Activated naive CD8-positive, alpha-beta T cell treated with anti-CD3 and anti-CD28 coated beads for 36 hours (primary cell): ENCODE measurements at regions not wholly inside any gene's neighbourhood (a gene's known extent, or its start where the extent isn't known, plus 50 kb on each side); places are given as distances from the start of the nearest gene placed in this dataset.
"Not testable (repeated sequence)": the region's sequence is repeated elsewhere in the genome, so short reads cannot be mapped to it uniquely, and the experiment has no call there.

Source experiments
- DNase-seq: peaks from one replicate; pipeline ENCODE4 v3.0.0; 2021
- H3K27ac Mint-ChIP-seq: one replicate; pipeline ENCODE4 v1.8.0; 2022; ENCODE audit warnings: mild to moderate bottlenecking, moderate library complexity, mixed read lengths
- H3K27me3 Mint-ChIP-seq: one replicate; pipeline ENCODE4 v1.8.0; 2022; ENCODE audit warnings: mild to moderate bottlenecking, mixed read lengths
- H3K36me3 Mint-ChIP-seq: one replicate; pipeline ENCODE4 v1.8.0; 2021; ENCODE audit warnings: mild to moderate bottlenecking, mixed read lengths
- H3K4me1 Mint-ChIP-seq: one replicate; pipeline ENCODE4 v1.8.0; 2021; ENCODE audit warnings: mixed read lengths
- H3K4me3 Mint-ChIP-seq: one replicate; pipeline ENCODE4 v1.8.0; 2022; ENCODE audit warnings: mild to moderate bottlenecking, moderate library complexity, mixed read lengths
- H3K9me3 Mint-ChIP-seq: one replicate; pipeline ENCODE4 v1.8.0; 2022; ENCODE audit warnings: mixed read lengths

- not testable (repeated sequence) for H3K4me1 Mint-ChIP-seq, DNase-seq, H3K36me3 Mint-ChIP-seq, H3K9me3 Mint-ChIP-seq, H3K4me3 Mint-ChIP-seq, H3K27ac Mint-ChIP-seq
- peaks cover 11% of the 10 kb centered on the region for H3K27me3 Mint-ChIP-seq
Measured at GRCh38 chr17:65301882-65302281, 164.7 kb downstream of the RGS9 start.

DNA sequence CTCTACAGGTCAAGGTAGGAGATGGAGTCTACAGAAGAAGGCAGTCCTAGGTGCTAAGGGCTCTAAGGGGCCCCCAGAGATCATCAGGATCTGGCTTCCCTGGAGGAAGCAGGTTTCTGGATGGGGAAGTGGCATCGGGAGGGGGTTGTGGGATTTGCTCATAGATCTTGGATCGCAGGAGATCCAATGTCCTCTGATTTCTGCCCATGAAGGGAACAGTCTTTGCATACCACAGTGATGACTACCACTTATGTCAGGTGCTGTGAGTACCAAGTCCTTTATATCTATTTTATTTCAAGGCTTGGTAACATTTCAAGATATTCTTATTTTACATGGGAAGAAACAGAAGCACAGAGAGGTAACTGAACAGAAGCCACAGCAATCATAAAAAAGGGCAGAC is 164.0 kb downstream of the RGS9 start:
- Mint-ChIP-seq H3K4me1 (no peaks in the 10 kb centered on the region), H3K9me3 (no peaks in the 10 kb centered on the region), H3K4me3 (no peak overlapping the region), H3K36me3 (no peaks in the 10 kb centered on the region), H3K27ac (no peak overlapping the region), H3K27me3 (peaks cover 11% of the 10 kb centered on the region)
- no peak for DNase-seq

DNA sequence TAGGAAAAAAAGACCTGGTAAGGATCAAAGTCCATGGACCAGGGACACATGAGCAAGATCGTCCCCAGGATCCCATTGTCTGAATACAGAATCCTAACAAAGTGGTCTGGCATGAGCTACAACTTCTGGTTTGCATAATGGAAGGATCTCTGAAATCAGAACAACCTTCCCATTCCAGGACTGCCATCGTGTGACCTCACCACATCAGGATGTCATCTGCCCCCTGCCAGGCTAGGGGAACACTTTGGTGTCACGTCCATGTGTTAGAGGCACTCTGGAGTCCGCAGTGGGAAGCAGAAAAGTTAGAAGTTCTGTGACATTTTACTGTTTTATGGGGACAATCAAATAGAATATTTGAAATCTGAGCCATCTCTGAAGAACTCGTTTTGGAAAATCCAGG is 160.7 kb downstream of the RGS9 start:
- no peak for DNase-seq
- H3K4me3 Mint-ChIP-seq = no peak overlapping the region
- peaks cover 5% of the 10 kb centered on the region for H3K4me1 Mint-ChIP-seq
- H3K27ac Mint-ChIP-seq = no peak overlapping the region
- no peaks in the 10 kb centered on the region for H3K36me3 Mint-ChIP-seq
- H3K9me3 Mint-ChIP-seq = no peaks in the 10 kb centered on the region
- H3K27me3 Mint-ChIP-seq = peaks cover 15% of the 10 kb centered on the region

- no peak overlapping the region for H3K4me3 Mint-ChIP-seq
- H3K36me3 Mint-ChIP-seq = no peaks in the 10 kb centered on the region
- H3K4me1 Mint-ChIP-seq = peaks cover 5% of the 10 kb centered on the region
- no peaks in the 10 kb centered on the region for H3K9me3 Mint-ChIP-seq
- H3K27me3 Mint-ChIP-seq = peaks cover 10% of the 10 kb centered on the region
- no peak for DNase-seq
- H3K27ac Mint-ChIP-seq = no peak overlapping the region
Measured at GRCh38 chr17:65297384-65297783, 160.2 kb downstream of the RGS9 start.

DNA sequence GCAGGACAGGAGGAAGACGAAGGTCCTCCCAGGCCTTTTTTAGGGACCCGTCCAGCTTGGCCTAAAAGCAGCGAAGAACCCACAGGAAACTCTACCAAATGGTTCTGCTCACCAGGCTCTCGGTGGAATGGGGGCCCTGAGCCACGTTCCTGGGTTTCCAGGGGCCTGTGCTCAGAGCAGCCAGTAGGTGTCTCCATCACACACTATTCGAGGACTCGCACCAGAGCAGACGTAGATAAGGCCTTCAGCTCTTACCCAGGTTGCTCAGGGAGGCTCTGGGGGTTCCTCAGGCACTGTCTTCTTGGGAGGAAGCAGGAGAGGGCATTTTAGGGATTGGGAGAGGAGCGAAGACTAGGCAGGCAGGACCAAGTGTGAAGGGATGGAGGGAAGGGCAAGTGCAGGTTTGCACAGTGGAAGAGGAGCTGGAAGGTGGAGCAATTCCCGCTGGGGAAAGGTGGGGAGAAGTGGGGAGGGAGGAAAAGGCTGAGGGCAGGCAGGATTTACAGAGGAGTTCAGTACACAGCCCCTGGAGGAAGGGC is 157.1 kb downstream of the RGS9 start:
- Mint-ChIP-seq H3K4me1 (peaks cover 5% of the 10 kb centered on the region), H3K27ac (no peak overlapping the region), H3K36me3 (no peaks in the 10 kb centered on the region), H3K4me3 (no peak overlapping the region), H3K9me3 (no peaks in the 10 kb centered on the region), H3K27me3 (peaks cover 5% of the 10 kb centered on the region)
- DNase-seq = peak; percentile 54

DNA sequence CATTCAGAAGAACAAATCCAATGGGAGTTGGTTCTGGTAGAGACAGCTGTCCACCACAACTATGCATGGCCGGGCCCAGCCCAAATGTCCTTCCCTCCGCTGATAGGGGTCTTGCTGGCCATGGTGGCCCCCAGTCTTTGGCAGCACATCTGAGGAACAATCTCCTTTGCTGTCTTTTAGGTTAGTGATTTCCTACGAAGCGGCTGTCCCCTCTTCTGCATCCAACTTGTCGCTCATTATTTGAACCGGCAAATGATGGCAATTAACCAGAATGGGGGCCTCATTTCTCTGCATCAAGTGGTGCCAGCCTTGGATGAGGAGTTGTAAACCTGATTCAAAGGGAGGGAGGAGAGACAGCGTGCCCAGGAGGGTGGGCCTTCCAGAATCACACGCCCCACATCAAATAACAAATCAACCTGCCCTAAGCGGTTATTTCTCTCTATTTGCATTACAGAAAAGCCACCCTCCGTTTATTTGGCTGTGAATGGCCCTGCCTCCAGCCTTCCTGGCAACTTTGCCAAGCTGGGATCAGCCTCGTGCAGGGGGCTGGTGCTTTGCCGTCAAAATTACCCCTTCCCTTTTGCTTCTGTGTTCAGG is 156.5 kb downstream of the RGS9 start:
- no peaks in the 10 kb centered on the region for H3K9me3 Mint-ChIP-seq
- H3K27ac Mint-ChIP-seq = no peak overlapping the region
- H3K4me1 Mint-ChIP-seq = peaks cover 5% of the 10 kb centered on the region
- no peaks in the 10 kb centered on the region for H3K36me3 Mint-ChIP-seq
- H3K4me3 Mint-ChIP-seq = no peak overlapping the region
- DNase-seq = no peak
- H3K27me3 Mint-ChIP-seq = peaks cover 5% of the 10 kb centered on the region

DNA sequence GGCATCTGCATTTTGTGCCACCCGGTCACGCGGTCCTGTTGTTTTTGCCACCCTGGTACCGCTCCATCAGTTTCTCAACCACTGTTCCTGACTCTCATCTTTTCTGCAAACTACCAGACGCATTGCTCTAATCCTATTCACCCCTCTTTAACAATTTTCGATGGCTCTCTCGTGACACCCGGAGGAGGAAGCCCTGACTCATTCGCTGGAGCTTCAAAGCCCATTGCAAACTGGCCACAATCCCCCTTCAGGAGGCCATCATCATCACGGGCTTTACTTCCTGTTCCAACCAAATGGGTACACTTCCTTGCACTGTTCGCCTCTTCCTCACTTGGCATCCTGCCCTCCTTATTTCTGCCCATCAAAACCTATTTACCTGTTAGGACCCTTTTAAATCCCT is 155.3 kb downstream of the RGS9 start:
- H3K36me3 Mint-ChIP-seq = no peaks in the 10 kb centered on the region
- peaks cover 5% of the 10 kb centered on the region for H3K4me1 Mint-ChIP-seq
- no peak overlapping the region for H3K27ac Mint-ChIP-seq
- no peak for DNase-seq
- peaks cover 5% of the 10 kb centered on the region for H3K27me3 Mint-ChIP-seq
- no peaks in the 10 kb centered on the region for H3K9me3 Mint-ChIP-seq
- no peak overlapping the region for H3K4me3 Mint-ChIP-seq

DNA sequence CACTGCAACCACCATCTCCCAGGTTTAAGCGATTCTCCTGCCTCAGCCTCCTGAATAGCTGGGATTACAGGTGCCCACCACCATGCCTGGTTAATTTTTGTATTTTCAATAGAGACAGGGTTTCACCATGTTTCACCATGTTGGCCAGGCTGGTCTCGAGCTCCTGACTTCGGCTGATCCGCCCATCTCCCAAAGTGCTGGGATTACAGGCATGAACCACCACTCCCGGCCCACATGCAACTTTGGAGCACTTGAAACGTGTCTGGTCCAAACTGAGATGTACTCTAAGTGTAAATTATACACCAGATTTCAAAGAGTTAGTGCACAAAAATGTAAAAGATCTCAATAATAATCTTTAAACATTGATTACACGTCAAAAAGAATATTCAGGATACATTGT is 154.1 kb downstream of the RGS9 start:
- not testable (repeated sequence) for DNase-seq, H3K27ac Mint-ChIP-seq, H3K4me3 Mint-ChIP-seq, H3K9me3 Mint-ChIP-seq, H3K27me3 Mint-ChIP-seq, H3K4me1 Mint-ChIP-seq, H3K36me3 Mint-ChIP-seq

DNA sequence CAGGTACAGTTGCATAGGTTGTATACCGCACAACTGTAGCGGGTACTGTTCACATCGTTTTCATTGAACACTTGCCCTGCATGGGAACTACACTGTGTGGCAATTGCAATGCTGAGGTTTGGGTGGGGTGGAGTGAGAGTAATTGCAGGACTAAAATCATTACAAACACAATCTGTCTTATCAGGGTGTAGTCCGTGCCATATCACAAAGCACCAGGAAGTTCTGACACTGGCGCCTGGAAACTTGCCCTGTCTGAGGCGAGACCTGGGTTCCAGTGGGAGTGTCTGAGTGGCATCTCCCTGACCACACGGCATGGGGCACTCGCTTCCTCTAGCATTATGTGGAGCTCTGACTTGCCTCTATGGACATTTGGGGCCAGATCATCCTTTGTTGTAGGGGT is 153.4 kb downstream of the RGS9 start:
- DNase-seq = no peak
- no peak overlapping the region for H3K27ac Mint-ChIP-seq
- H3K9me3 Mint-ChIP-seq = no peaks in the 10 kb centered on the region

GRCh38 chr17:65290056-65290455 is 152.9 kb downstream of the RGS9 start:
- Mint-ChIP-seq H3K4me1 (peaks cover 5% of the 10 kb centered on the region), H3K27ac (no peak overlapping the region), H3K9me3 (no peaks in the 10 kb centered on the region), H3K4me3 (no peak overlapping the region), H3K27me3 (peaks cover 5% of the 10 kb centered on the region), H3K36me3 (no peaks in the 10 kb centered on the region)
- no peak for DNase-seq

More for the DNA sequence above, 153.4 kb downstream of the RGS9 start:
- Mint-ChIP-seq H3K36me3 (no peaks in the 10 kb centered on the region), H3K4me1 (peaks cover 5% of the 10 kb centered on the region), H3K27me3 (peaks cover 5% of the 10 kb centered on the region), H3K4me3 (no peak overlapping the region)

GRCh38 chr17:65287040-65287439 is 149.9 kb downstream of the RGS9 start:
- no peak overlapping the region for H3K27ac Mint-ChIP-seq
- no peaks in the 10 kb centered on the region for H3K4me1 Mint-ChIP-seq
- no peaks in the 10 kb centered on the region for H3K36me3 Mint-ChIP-seq
- no peaks in the 10 kb centered on the region for H3K27me3 Mint-ChIP-seq
- DNase-seq = no peak
- H3K4me3 Mint-ChIP-seq = no peak overlapping the region
- peaks cover 1% of the 10 kb centered on the region for H3K9me3 Mint-ChIP-seq

DNA sequence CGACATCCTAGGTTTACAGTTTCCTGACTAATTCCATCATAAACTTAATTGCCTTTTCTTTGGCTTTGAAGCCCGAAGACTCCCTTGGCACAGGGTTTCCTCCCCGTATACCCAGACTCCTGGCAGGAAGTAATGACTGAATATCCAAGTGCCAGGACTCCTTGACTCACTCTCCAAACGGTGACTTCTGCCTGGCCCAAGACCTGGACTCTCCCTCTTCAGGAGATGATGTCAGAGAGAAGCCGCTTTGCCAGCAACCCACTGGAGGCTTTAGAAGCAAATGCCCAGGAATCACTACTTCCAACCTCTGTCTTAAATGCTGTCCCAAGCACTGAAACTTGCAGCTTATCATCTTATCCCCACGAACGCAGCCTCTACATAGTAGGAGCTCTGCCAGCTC is 146.5 kb downstream of the RGS9 start:
- peaks cover 1% of the 10 kb centered on the region for H3K9me3 Mint-ChIP-seq
- H3K4me1 Mint-ChIP-seq = no peaks in the 10 kb centered on the region
- H3K4me3 Mint-ChIP-seq = no peak overlapping the region
- H3K27ac Mint-ChIP-seq = no peak overlapping the region
- no peaks in the 10 kb centered on the region for H3K36me3 Mint-ChIP-seq
- no peaks in the 10 kb centered on the region for H3K27me3 Mint-ChIP-seq
- DNase-seq = no peak

DNA sequence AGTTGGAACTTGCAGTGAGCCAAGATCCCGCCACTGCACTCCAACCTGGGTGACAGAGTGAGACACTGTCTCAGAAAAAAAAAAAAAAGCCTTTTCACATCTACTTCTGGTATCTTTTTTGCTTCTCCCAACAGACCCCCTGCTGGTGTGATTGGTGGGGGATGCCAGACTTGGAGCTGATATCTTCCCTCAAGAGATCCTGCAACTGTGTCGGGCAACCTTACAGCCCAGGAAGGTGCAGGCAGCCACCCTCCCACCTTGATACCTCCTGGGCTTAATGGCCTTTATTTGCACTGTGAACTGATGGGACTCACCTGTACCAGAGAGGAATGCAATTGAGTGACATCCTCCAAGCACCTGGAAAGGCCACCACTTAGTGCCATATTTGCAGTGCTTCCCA is 142.3 kb downstream of the RGS9 start:
- Mint-ChIP-seq H3K36me3 (no peaks in the 10 kb centered on the region), H3K27ac (no peak overlapping the region), H3K4me3 (no peak overlapping the region), H3K27me3 (peaks cover 23% of the 10 kb centered on the region), H3K4me1 (peaks cover 12% of the 10 kb centered on the region), H3K9me3 (peaks cover 1% of the 10 kb centered on the region)
- DNase-seq = no peak

DNA sequence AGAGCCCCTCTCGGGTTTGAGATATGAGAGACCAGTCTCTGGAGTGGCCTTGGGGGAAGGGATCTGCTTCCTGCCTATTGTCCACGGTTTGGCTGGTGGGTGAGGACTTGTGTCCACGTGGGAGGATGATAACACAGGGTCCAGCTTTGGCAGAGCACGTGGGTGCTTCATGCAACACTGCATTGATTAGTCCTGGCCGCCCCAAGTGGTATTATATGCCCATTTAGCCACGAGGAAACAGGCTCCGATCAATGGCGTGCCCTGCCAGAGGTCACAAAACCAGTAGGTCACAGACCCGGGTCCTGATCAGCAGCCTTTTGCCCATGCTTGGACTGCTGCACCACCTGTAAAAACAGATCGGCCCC is 141.6 kb downstream of the RGS9 start:
- Mint-ChIP-seq H3K27me3 (peaks cover 23% of the 10 kb centered on the region), H3K9me3 (peaks cover 1% of the 10 kb centered on the region), H3K4me1 (peaks cover 12% of the 10 kb centered on the region)

DNA sequence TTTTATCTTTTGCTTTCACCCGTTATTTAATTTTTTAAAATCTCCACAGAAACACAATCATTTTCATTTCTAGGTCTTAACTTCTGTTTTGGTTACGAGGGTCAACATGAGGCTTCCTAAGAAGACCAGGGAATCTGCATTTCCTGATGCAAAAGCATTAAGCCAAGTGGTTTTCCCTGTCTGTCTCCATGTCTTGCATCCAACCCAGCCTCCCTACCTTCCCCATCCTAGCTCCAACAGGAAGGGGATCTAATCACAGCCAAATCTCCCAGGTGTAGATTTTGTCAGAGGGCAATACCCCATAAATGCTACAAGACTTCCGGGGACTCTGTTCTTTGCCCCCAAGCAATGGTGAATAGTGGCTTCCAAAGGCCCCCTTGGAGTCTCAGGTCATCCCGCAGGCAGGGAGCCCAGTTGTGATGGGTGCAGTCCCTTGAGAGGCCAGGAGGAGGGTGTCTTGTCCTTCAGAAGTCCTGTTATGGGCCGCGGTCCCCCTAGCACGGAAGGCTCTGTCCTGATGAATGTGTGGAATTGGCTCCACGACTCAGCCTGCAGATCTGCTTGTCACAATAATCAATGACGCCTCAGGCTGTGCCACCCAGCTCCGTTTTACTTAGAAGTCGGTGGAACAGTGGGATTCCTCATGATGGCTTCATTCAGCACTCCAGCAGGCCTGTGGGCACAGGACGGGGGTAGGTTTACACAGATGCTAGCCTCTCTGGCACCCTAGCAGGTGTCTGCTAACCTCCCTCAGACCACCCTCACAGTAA is 141.1 kb downstream of the RGS9 start:
- peaks cover 23% of the 10 kb centered on the region for H3K27me3 Mint-ChIP-seq

More for the DNA sequence above, 141.6 kb downstream of the RGS9 start:
- Mint-ChIP-seq H3K36me3 (no peaks in the 10 kb centered on the region), H3K4me3 (no peak overlapping the region), H3K27ac (no peak overlapping the region)
- no peak for DNase-seq

DNA sequence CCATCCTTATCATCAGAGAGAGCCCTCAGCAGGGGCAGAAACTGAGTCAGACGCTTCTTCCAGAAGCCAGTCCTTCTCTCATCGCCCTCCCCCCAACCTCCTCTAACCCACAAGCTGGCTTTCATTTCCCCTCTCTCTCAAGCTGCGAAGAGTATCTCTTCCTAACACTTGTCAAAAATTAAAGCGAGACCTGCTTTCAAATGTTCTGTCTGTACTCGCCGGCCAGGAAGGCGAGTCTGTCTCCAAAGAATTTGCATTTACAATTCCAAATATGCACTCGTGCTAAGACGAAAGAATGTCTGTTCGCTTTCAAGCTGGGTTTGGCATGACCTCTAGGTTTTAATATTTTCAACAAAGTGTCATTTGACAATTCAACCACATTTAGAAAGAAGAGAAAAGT is 140.4 kb downstream of the RGS9 start:
- no peak for DNase-seq
- Mint-ChIP-seq H3K9me3 (peaks cover under 1% of the 10 kb centered on the region), H3K4me1 (peaks cover 12% of the 10 kb centered on the region), H3K36me3 (no peaks in the 10 kb centered on the region), H3K4me3 (no peak overlapping the region), H3K27ac (no peak overlapping the region), H3K27me3 (peaks cover 23% of the 10 kb centered on the region)

More for the DNA sequence above, 141.1 kb downstream of the RGS9 start:
- Mint-ChIP-seq H3K4me3 (no peak overlapping the region), H3K36me3 (no peaks in the 10 kb centered on the region), H3K27ac (no peak overlapping the region), H3K9me3 (peaks cover 1% of the 10 kb centered on the region), H3K4me1 (peaks cover 12% of the 10 kb centered on the region)
- peak; percentile 30 for DNase-seq
